GM20000 (cell line): ENCODE measurements at regions not wholly inside any gene's neighbourhood (a gene's known extent, or its start where the extent isn't known, plus 50 kb on each side); places are given as distances from the start of the nearest gene placed in this dataset.
"Not testable (repeated sequence)": the region's sequence is repeated elsewhere in the genome, so short reads cannot be mapped to it uniquely, and the experiment has no call there.

Experiments used
- DNase-seq: peaks from one replicate; pipeline ENCODE4 v3.0.0; 2012; ENCODE audit warnings: low spot score
- TF ChIP-seq, protein P1 (sequence below): IDR thresholded peaks from 2 replicates; pipeline ENCODE4 v1.5.1; 2012; ENCODE audit warnings: mild to moderate bottlenecking, control low read depth; ENCODE audit errors: extremely low read depth, missing control alignments

DNA sequence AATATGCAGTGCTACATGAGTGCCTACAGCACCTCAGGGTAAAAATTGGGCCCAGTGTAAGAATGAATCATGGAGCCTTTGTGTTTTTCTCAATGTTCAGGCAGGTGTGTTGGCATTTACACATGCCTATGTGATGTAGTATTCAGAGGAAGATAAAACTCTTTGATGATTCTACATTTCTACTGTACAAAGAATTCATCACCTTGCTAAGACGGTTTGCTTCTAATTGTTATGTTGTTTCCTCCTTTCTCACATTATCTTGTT, 867.3 kb downstream of the TTLL7 start:
- no peak for DNase-seq
- TF ChIP-seq, protein P1, sequence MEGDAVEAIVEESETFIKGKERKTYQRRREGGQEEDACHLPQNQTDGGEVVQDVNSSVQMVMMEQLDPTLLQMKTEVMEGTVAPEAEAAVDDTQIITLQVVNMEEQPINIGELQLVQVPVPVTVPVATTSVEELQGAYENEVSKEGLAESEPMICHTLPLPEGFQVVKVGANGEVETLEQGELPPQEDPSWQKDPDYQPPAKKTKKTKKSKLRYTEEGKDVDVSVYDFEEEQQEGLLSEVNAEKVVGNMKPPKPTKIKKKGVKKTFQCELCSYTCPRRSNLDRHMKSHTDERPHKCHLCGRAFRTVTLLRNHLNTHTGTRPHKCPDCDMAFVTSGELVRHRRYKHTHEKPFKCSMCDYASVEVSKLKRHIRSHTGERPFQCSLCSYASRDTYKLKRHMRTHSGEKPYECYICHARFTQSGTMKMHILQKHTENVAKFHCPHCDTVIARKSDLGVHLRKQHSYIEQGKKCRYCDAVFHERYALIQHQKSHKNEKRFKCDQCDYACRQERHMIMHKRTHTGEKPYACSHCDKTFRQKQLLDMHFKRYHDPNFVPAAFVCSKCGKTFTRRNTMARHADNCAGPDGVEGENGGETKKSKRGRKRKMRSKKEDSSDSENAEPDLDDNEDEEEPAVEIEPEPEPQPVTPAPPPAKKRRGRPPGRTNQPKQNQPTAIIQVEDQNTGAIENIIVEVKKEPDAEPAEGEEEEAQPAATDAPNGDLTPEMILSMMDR, result no peak

DNA sequence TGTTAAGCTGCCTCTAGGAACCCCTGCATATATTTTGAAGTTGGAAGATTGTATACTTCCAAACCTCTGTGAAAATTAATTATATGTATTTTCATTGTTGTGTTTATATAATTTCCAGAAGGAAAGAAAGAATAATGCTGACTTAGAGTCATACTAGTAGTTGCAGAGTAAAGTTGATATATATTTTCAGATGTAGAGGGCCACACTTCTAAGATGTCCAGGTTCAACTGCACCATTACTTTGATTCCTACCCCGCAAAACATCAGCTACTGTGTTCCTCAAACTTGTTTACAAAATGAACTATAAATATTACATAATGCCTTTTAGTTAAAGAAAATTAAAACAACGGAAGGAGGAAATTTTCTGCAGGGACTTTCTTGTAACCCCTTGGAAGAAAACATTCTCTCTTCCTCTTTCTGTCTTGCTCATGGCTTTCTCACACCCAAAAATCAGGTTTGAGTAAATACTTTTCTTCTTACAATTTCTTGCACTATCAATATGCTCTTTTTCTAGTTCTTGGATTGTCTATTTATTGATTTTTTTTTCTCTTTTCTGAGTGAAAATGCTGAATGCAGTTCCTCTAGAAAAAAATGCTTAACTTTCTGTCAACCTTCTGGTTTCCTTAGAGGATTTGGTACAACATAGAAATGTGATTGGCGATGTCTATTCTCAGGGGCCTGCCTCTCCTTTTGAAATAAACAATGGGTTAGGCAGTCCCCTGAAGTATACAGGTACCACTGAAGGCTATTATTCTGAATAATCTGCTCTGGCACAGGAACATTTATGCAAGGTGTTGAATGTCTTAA, 867.8 kb downstream of the TTLL7 start:
- DNase-seq, result no peak
- TF ChIP-seq, protein P1, result no peak

DNA sequence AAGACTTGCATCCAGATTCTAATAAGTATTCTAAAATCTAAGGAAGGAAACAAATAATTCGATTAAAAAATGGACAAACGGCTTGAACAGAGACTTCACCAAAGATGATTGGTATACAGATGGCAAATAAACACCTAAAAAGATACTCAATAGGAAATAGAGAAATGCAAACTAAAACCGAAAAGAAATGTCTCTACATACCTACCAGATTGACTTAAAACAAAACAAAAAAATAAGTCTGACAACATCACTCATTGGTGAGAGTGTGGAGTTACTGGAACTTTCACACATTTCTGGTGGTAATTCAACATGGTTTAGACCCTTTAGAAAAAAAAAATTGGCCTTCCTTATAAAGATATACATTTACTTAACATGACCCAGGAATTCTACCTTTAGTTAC, 869.8 kb downstream of the TTLL7 start:
- no peak for DNase-seq
- TF ChIP-seq, protein P1, result no peak

DNA sequence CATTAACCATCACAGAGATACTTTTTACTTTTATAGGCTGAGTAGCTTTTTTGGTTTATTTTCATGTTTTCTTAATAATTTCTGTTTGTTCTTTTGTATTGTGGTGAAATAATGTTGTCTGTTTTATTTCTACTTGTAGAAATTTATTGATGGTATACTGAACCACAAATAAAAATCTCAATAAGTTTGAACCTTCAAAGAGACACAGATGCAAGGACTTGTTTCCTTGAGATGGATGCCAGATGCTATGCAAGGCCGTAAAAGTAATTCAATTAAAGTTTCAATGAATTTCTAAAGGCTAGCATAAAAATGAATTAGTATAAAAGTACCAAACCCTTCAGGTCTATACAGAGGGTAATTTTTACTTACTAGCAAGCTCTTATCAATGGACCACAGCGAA, 873.5 kb downstream of the TTLL7 start:
- TF ChIP-seq, protein P1, result no peak
- DNase-seq, result no peak

DNA sequence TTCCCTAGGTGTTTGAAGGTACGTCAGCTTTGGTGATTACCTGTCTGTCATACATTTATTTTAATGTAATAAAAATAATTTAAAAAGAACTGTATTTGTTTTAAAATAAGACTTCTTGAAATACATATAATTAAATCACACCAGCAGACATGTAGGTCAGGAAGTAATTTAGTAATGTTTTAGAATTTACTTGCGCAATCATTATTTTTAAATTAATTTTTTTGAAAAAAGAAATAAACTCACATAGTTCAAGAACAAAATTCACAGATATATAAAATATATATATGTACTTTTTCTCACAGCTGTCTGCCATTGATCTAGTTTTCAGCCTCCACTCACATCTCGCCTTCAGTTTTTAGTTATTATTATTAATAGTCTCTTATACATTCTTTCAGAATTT, 875.9 kb downstream of the TTLL7 start:
- TF ChIP-seq, protein P1, result no peak
- DNase-seq, result no peak

DNA sequence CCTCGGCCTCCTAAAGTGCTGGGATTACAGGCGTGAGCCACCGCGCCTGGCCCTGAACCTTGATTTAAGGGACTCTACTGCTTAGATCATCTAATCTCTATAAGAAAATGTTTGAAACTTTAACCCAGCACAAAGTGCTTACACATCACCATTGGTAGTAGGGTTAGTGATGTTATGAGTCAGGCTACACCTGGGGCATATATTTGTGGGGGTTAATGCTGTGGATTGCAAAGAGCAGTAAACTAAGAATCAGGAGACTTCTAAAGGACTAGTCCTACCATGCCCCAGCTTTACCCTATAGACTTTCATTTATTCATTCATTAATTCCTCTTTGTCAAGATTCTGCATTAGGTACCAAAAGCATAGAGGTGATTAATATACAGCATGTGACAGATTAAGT, 880.5 kb downstream of the TTLL7 start:
- TF ChIP-seq, protein P1, result no peak
- DNase-seq, result no peak

DNA sequence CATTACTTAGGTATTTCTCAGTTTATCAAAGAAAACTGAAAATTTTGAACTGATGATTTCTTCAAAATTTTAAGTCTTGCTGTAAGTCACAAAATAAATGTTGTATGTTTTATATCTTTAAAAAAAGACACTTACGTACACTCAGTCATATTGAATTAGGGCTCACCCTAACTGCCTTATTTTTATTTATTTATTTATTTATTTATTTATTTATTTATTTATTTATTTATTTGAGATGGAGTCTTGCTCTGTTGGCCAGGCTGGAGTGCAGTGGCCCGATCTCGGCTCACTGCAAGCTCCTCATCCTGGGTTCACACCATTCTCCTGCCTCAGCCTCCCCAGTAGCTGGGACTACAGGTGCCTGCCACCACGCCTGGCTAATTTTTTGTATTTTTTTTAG, 881.9 kb downstream of the TTLL7 start:
- not testable (repeated sequence) for DNase-seq

DNA sequence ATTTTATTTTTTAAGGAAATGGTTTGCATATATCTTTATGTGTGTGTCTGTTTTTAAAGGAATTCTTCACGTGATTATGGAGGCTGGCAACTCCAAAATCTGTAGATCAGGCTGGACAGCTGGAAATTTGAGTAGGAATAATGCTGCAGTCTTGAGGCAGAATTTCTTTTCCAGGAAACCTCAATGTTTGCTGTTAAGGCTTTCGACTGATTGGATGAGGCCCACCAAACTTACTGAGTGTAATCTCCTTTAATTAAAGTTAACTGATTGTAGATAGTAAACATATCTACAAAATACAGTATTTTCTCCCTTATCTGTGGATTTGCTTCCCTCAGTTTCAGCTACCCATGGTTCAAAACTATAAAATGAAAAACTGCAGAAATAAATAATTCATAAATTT, 883.1 kb downstream of the TTLL7 start:
- TF ChIP-seq, protein P1, result no peak
- DNase-seq, result no peak
